DND-41 (cell line): ENCODE measurements at regions not wholly inside any gene's neighbourhood (a gene's known extent, or its start where the extent isn't known, plus 50 kb on each side); places are given as distances from the start of the nearest gene placed in this dataset.

Experiments
- EZH2 ChIP-seq: IDR thresholded peaks from 3 replicates; pipeline ENCODE4 v1.6.1; 2012; ENCODE audit warnings: borderline replicate concordance, low read depth, mild to moderate bottlenecking, moderate library complexity, low read length, inconsistent platforms; ENCODE audit not compliant: severe bottlenecking
- TF ChIP-seq, protein P1 (sequence below): IDR thresholded peaks from 2 replicates; pipeline ENCODE4 v1.5.1; 2012; ENCODE audit warnings: borderline replicate concordance, low read length, moderate library complexity, mild to moderate bottlenecking; ENCODE audit not compliant: poor library complexity, severe bottlenecking; ENCODE audit errors: extremely low read depth

DNA sequence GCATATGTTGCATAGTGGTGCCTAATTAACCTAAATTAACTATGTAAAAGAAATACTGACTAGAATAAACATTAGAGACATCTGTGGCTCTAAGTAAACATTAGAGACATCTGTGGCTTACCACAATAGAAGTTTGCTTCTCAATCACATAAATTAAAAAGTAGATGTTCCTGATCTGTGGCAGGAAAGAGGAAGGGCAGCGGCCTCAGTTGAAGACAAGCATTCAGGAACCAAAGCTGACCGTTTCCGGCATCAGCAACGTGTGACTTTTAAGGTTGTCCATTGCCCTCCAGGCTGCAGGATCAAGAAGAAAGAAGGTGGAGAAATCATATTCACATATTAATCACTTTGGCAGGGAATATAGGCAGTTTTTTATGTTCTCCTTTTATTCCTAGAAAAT is 336.3 kb upstream of the TRAM1L1 start:
- TF ChIP-seq, protein P1, sequence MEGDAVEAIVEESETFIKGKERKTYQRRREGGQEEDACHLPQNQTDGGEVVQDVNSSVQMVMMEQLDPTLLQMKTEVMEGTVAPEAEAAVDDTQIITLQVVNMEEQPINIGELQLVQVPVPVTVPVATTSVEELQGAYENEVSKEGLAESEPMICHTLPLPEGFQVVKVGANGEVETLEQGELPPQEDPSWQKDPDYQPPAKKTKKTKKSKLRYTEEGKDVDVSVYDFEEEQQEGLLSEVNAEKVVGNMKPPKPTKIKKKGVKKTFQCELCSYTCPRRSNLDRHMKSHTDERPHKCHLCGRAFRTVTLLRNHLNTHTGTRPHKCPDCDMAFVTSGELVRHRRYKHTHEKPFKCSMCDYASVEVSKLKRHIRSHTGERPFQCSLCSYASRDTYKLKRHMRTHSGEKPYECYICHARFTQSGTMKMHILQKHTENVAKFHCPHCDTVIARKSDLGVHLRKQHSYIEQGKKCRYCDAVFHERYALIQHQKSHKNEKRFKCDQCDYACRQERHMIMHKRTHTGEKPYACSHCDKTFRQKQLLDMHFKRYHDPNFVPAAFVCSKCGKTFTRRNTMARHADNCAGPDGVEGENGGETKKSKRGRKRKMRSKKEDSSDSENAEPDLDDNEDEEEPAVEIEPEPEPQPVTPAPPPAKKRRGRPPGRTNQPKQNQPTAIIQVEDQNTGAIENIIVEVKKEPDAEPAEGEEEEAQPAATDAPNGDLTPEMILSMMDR = no peak
- TF ChIP-seq EZH2 = no peak
